SU-DHL-6 (cell line): ENCODE measurements at regions not wholly inside any gene's neighbourhood (a gene's known extent, or its start where the extent isn't known, plus 50 kb on each side); places are given as distances from the start of the nearest gene placed in this dataset.

Experiments used
- EZH2phosphoT487 ChIP-seq: fragments of 200-600 bp; sonication (generic), shearing (Covaris generic); conservative IDR thresholded peaks from 2 replicates; pipeline ENCODE4 v1.6.1; 2018; ENCODE audit warnings: mild to moderate bottlenecking, antibody characterized with exemption, low read length, moderate library complexity, mixed read lengths
- TF ChIP-seq, protein P1 (sequence below): fragments of 200-600 bp; sonication (generic); IDR thresholded peaks from one replicate; pipeline ENCODE4 v1.5.1; 2017; ENCODE audit warnings: antibody characterized with exemption, mild to moderate bottlenecking, low read length, moderate library complexity; ENCODE audit not compliant: insufficient read depth, poor library complexity, severe bottlenecking

DNA sequence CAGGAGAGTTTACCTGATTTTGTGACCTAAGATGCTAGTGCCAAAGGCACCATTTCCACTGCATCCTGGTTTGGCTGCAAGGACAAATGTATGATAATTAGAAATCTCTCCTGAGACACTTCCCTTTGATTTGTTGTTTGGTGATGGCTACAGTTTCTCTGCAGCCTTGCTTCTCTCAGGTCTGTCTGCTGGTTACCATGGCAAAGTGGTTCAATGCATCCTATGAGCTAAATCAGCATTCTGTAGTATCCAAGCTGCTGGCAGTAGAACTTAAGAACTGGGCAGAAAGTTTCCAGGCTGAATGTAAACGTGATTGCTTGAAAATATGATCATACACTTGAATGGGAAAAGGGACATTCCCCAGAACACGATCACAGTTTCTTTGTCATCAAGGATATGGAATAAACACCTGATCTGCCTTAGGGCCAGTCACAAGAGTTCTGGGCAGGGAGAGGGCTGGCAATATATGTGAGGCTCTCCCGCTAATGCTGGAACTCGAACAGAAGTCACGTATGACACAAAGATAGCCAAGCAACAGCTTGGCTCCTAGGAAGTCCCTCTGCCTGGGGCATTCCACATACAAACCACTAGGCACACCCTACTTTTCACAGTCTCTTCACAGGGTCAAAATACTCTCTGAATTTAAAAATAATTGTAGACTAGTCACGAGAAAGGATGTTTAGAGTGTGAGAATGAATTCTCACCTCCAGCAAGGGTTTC, 138.1 kb upstream of the GRAMD2B start:
- TF ChIP-seq, protein P1, sequence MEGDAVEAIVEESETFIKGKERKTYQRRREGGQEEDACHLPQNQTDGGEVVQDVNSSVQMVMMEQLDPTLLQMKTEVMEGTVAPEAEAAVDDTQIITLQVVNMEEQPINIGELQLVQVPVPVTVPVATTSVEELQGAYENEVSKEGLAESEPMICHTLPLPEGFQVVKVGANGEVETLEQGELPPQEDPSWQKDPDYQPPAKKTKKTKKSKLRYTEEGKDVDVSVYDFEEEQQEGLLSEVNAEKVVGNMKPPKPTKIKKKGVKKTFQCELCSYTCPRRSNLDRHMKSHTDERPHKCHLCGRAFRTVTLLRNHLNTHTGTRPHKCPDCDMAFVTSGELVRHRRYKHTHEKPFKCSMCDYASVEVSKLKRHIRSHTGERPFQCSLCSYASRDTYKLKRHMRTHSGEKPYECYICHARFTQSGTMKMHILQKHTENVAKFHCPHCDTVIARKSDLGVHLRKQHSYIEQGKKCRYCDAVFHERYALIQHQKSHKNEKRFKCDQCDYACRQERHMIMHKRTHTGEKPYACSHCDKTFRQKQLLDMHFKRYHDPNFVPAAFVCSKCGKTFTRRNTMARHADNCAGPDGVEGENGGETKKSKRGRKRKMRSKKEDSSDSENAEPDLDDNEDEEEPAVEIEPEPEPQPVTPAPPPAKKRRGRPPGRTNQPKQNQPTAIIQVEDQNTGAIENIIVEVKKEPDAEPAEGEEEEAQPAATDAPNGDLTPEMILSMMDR: no peak
- TF ChIP-seq EZH2phosphoT487: no peak
